ENCODE measurements at regions not wholly inside any gene's neighbourhood (a gene's known extent, or its start where the extent isn't known, plus 50 kb on each side); places are given as distances from the start of the nearest gene placed in this dataset.

GRCh38 chr9:109568568-109569210 is 70.6 kb upstream of the PTPN3 start:
- DNase-seq (ENCODE audit: low spot score) (no peak), ATAC-seq (no peak)
- no peaks in the 10 kb centered on the region for H3K36me3 Mint-ChIP-seq
- TF ChIP-seq MXD4 (CRISPR knock-in tag; IDR thresholded peaks at IDR 0.05; ENCODE audit: borderline replicate concordance), result no peak
- no peak for TF ChIP-seq ZBTB21 (CRISPR knock-in tag; IDR thresholded peaks at IDR 0.05; ENCODE audit: borderline replicate concordance)
- TF ChIP-seq CREB1 (CRISPR knock-in tag; IDR thresholded peaks at IDR 0.05), result no peak
- no peak for TF ChIP-seq EMX1 (CRISPR knock-in tag; IDR thresholded peaks at IDR 0.05)
- no peak for TF ChIP-seq FOXP4 (CRISPR knock-in tag; IDR thresholded peaks at IDR 0.05)
- TF ChIP-seq ATF1 (CRISPR knock-in tag; IDR thresholded peaks at IDR 0.05), result no peak
- TF ChIP-seq SOX15 (CRISPR knock-in tag; IDR thresholded peaks at IDR 0.05), result no peak
- TF ChIP-seq ZNF138 (CRISPR knock-in tag; conservative IDR thresholded peaks at IDR 0.05), result no peak
- TF ChIP-seq, protein P1, sequence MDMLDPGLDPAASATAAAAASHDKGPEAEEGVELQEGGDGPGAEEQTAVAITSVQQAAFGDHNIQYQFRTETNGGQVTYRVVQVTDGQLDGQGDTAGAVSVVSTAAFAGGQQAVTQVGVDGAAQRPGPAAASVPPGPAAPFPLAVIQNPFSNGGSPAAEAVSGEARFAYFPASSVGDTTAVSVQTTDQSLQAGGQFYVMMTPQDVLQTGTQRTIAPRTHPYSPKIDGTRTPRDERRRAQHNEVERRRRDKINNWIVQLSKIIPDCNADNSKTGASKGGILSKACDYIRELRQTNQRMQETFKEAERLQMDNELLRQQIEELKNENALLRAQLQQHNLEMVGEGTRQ (CRISPR knock-in tag; IDR thresholded peaks at IDR 0.05), result no peak
- TF ChIP-seq ZNF416 (CRISPR knock-in tag; IDR thresholded peaks at IDR 0.05), result no peak
- no peak for TF ChIP-seq NFE2L1 (CRISPR knock-in tag; IDR thresholded peaks at IDR 0.05)
- TF ChIP-seq TEAD4 (CRISPR knock-in tag; IDR thresholded peaks at IDR 0.05), result no peak
- TF ChIP-seq RORB (CRISPR knock-in tag; IDR thresholded peaks at IDR 0.05), result no peak
- no peak for TF ChIP-seq ZNF281 (CRISPR knock-in tag; IDR thresholded peaks at IDR 0.05)
- TF ChIP-seq, protein P2, sequence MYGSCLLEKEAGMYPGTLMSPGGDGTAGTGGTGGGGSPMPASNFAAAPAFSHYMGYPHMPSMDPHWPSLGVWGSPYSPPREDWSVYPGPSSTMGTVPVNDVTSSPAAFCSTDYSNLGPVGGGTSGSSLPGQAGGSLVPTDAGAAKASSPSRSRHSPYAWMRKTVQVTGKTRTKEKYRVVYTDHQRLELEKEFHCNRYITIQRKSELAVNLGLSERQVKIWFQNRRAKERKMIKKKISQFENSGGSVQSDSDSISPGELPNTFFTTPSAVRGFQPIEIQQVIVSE (CRISPR knock-in tag; IDR thresholded peaks at IDR 0.05; ENCODE audit: borderline replicate concordance), result no peak
- no peaks in the 10 kb centered on the region for H3K27me3 Mint-ChIP-seq (ENCODE audit: low read depth)
- ChIA-PET CTCF (interaction anchor here (0.9 kb wide), 1 partner anchor 85 kb away, joined by 3 read pairs; no protein-coding TSS in a partner anchor), POLR2A (no interaction called here)
- H3K4me1 Mint-ChIP-seq, result no peaks in the 10 kb centered on the region
- H3K27ac Mint-ChIP-seq, result no peak overlapping the region
- H3K9me3 Mint-ChIP-seq, result no peaks in the 10 kb centered on the region
- no peak overlapping the region for H3K4me3 Mint-ChIP-seq

DNA sequence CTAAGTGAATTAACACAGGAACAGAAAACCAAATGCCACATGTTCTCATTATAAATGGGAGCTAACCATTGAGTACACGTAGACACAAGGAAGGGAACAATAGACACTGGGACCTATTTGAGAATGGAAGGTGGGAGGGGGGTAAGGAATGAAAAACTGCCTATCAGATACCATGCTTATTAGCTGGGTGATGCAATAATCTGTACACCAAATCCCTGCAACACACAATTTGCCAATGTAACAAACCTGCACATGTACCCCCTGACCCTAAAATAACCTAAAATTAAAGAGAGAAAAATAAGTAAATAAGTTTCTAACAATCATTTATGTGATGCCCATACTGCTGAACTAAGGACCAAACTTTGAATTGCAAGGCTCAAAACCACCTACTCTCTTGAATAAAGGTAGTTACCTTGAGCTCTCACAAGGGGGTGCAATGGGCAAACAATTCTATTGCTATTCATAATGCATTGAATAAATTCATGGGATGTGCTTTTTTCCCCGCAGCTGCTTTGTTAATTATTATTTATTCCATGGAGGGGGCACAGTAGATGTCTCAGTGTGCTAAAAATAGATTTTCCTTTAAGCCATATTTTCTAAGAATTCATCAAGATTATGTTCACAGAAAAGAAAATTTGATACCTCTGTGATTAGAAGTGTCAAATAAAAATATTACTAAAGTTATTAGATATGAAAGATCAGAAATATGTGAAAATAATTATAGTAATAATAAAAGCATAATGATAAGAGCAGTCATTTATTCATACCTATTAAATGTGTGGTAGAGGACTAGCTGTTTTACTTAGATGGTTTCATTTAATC is 76.2 kb upstream of the PTPN3 start:
- POLR2A ChIA-PET, result interaction anchor here (0.6 kb wide), 1 partner anchor 209 kb away, joined by 5 read pairs; no protein-coding TSS in a partner anchor
- no peaks in the 10 kb centered on the region for H3K9me3 Mint-ChIP-seq
- TF ChIP-seq, protein P3, sequence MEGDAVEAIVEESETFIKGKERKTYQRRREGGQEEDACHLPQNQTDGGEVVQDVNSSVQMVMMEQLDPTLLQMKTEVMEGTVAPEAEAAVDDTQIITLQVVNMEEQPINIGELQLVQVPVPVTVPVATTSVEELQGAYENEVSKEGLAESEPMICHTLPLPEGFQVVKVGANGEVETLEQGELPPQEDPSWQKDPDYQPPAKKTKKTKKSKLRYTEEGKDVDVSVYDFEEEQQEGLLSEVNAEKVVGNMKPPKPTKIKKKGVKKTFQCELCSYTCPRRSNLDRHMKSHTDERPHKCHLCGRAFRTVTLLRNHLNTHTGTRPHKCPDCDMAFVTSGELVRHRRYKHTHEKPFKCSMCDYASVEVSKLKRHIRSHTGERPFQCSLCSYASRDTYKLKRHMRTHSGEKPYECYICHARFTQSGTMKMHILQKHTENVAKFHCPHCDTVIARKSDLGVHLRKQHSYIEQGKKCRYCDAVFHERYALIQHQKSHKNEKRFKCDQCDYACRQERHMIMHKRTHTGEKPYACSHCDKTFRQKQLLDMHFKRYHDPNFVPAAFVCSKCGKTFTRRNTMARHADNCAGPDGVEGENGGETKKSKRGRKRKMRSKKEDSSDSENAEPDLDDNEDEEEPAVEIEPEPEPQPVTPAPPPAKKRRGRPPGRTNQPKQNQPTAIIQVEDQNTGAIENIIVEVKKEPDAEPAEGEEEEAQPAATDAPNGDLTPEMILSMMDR (IDR thresholded peaks at IDR 0.05), result peak; percentile 43
- TF ChIP-seq ZBTB21 (CRISPR knock-in tag; IDR thresholded peaks at IDR 0.05; ENCODE audit: borderline replicate concordance), result no peak
- no peaks in the 10 kb centered on the region for H3K4me1 Mint-ChIP-seq
- no peaks in the 10 kb centered on the region for H3K27me3 Mint-ChIP-seq (ENCODE audit: low read depth)
- DNase-seq (ENCODE audit: low spot score) (no peak), ATAC-seq (peak; percentile 77)
- no peaks in the 10 kb centered on the region for H3K36me3 Mint-ChIP-seq
- no peak overlapping the region for H3K27ac Mint-ChIP-seq
- CTCF ChIA-PET, result interaction anchor here (0.8 to 2.3 kb wide), 16 partner anchors 9 to 330 kb away, joined by 3 to 16 read pairs (median 4); no protein-coding TSS in a partner anchor
- no peak overlapping the region for H3K4me3 Mint-ChIP-seq
